HEK293T (cell line): ENCODE measurements at regions not wholly inside any gene's neighbourhood (a gene's known extent, or its start where the extent isn't known, plus 50 kb on each side); places are given as distances from the start of the nearest gene placed in this dataset.

Experiments
- CTCF ChIA-PET: fragments of 350-600 bp; formaldehyde crosslinking; extraction: SDS; loops from one replicate; lab custom pipeline; 2021; ENCODE audit warnings: antibody characterized with exemption, inconsistent platforms; lab: Yijun Ruan, JAX
- POLR2A ChIA-PET: fragments of 350-600 bp; formaldehyde crosslinking; extraction: SDS; loops from one replicate; lab custom pipeline; 2020; ENCODE audit warnings: antibody characterized with exemption, inconsistent platforms; lab: Yijun Ruan, JAX
- DNase-seq: peaks from one replicate; pipeline ENCODE4 v3.0.0; 2012; ENCODE audit warnings: mixed read lengths; ENCODE audit errors: extremely low spot score
- ARNT ChIP-seq: fragments of 450-650 bp; IDR thresholded peaks from 2 replicates; pipeline ENCODE4 v1.6.1; 2017; ENCODE audit warnings: mild to moderate bottlenecking
- BHLHE40 ChIP-seq: fragments of 450-650 bp; IDR thresholded peaks from 2 replicates; pipeline ENCODE4 v1.6.1; 2016; ENCODE audit warnings: mild to moderate bottlenecking, moderate library complexity, borderline replicate concordance
- CTBP1 ChIP-seq: fragments of 450-650 bp; IDR thresholded peaks from 2 replicates; pipeline ENCODE4 v1.6.1; 2016; ENCODE audit warnings: borderline replicate concordance
- ELF4 ChIP-seq: fragments of 450-650 bp; IDR thresholded peaks from 2 replicates; pipeline ENCODE4 v1.6.1; 2017; ENCODE audit warnings: antibody characterized with exemption
- FOXA1 ChIP-seq: fragments of 450-650 bp; IDR thresholded peaks from 2 replicates; pipeline ENCODE4 v1.6.1; 2016; ENCODE audit warnings: mild to moderate bottlenecking
- FOXK2 ChIP-seq: fragments of 450-650 bp; IDR thresholded peaks from 2 replicates; pipeline ENCODE4 v1.6.1; 2016; ENCODE audit warnings: mild to moderate bottlenecking
- FOXM1 ChIP-seq: fragments of 450-650 bp; IDR thresholded peaks from 2 replicates; pipeline ENCODE4 v1.6.1; 2017; ENCODE audit warnings: mild to moderate bottlenecking, borderline replicate concordance
- HDGF ChIP-seq: fragments of 450-650 bp; IDR thresholded peaks from 2 replicates; pipeline ENCODE4 v1.6.1; 2017; ENCODE audit warnings: antibody characterized with exemption, borderline replicate concordance
- L3MBTL2 ChIP-seq: fragments of 450-650 bp; conservative IDR thresholded peaks from 2 replicates; pipeline ENCODE4 v1.6.1; 2016; ENCODE audit warnings: mild to moderate bottlenecking
- LEF1 ChIP-seq: fragments of 450-650 bp; IDR thresholded peaks from 2 replicates; pipeline ENCODE4 v1.6.1; 2017; ENCODE audit warnings: mild to moderate bottlenecking, borderline replicate concordance
- NFRKB ChIP-seq: fragments of 450-650 bp; IDR thresholded peaks from 2 replicates; pipeline ENCODE4 v1.6.1; 2016; ENCODE audit warnings: mild to moderate bottlenecking, moderate library complexity
- PKNOX1 ChIP-seq: fragments of 450-650 bp; IDR thresholded peaks from 2 replicates; pipeline ENCODE4 v1.6.1; 2016
- SP1 ChIP-seq: fragments of 450-650 bp; IDR thresholded peaks from 2 replicates; pipeline ENCODE4 v1.6.1; 2017
- SUZ12 ChIP-seq: fragments of 450-650 bp; IDR thresholded peaks from 2 replicates; pipeline ENCODE4 v1.6.1; 2016; ENCODE audit warnings: mild to moderate bottlenecking
- ZNF384 ChIP-seq: fragments of 450-650 bp; IDR thresholded peaks from 2 replicates; pipeline ENCODE4 v1.6.1; 2016

- TF ChIP-seq HDGF = no peak
- TF ChIP-seq FOXK2 = no peak
- TF ChIP-seq ARNT = no peak
- no peak for TF ChIP-seq FOXA1
- no peak for TF ChIP-seq CTBP1
- no peak for TF ChIP-seq BHLHE40
- no peak for TF ChIP-seq LEF1
- no peak for TF ChIP-seq SP1
- no peak for DNase-seq
- CTCF ChIA-PET = no interaction called here
- POLR2A ChIA-PET = no interaction called here
Observed at GRCh38 chrX:145673841-145674240, 143.8 kb upstream of the SLITRK2 start.

- TF ChIP-seq FOXA1 = no peak
- TF ChIP-seq L3MBTL2 = no peak
- TF ChIP-seq ARNT = no peak
- no peak for TF ChIP-seq CTBP1
- CTCF ChIA-PET = no interaction called here
- no peak for DNase-seq
- POLR2A ChIA-PET = no interaction called here
Observed at GRCh38 chrX:145677109-145677817, 140.4 kb upstream of the SLITRK2 start.

GRCh38 chrX:145682518-145683298 lies 134.9 kb upstream of the SLITRK2 start:
- POLR2A ChIA-PET = no interaction called here
- no peak for DNase-seq
- no peak for TF ChIP-seq NFRKB
- no peak for TF ChIP-seq BHLHE40
- CTCF ChIA-PET = no interaction called here

- ChIA-PET POLR2A (no interaction called here), CTCF (no interaction called here)
Observed at GRCh38 chrX:145687146-145687545, 130.5 kb upstream of the SLITRK2 start.

GRCh38 chrX:145687707-145688106 lies 129.9 kb upstream of the SLITRK2 start:
- DNase-seq = no peak
- ChIA-PET CTCF (no interaction called here), POLR2A (no interaction called here)
- TF ChIP-seq FOXK2 (no peak), ZNF384 (no peak), FOXM1 (no peak), SUZ12 (no peak), NFRKB (no peak), BHLHE40 (no peak), L3MBTL2 (no peak), ARNT (no peak), ELF4 (no peak), SP1 (no peak), HDGF (no peak), PKNOX1 (no peak)

More at GRCh38 chrX:145687146-145687545, 130.5 kb upstream of the SLITRK2 start:
- no peak for DNase-seq
- no peak for TF ChIP-seq HDGF

GRCh38 chrX:145694048-145694447 lies 123.6 kb upstream of the SLITRK2 start:
- TF ChIP-seq PKNOX1 (no peak), CTBP1 (no peak), L3MBTL2 (no peak), LEF1 (no peak), ARNT (no peak), SP1 (no peak), FOXK2 (no peak)
- no peak for DNase-seq
- POLR2A ChIA-PET = no interaction called here
- CTCF ChIA-PET = no interaction called here

- no peak for TF ChIP-seq FOXA1
- no peak for TF ChIP-seq L3MBTL2
- no peak for TF ChIP-seq LEF1
- no peak for TF ChIP-seq BHLHE40
- no peak for TF ChIP-seq SUZ12
- no peak for TF ChIP-seq CTBP1
- ChIA-PET POLR2A (no interaction called here), CTCF (no interaction called here)
- no peak for DNase-seq
Observed at GRCh38 chrX:145715641-145716138, 101.9 kb upstream of the SLITRK2 start.

GRCh38 chrX:145716226-145716625 lies 101.4 kb upstream of the SLITRK2 start:
- ChIA-PET POLR2A (no interaction called here), CTCF (no interaction called here)
- TF ChIP-seq SUZ12 (no peak), FOXK2 (no peak), PKNOX1 (no peak), SP1 (no peak), HDGF (no peak), LEF1 (no peak), FOXA1 (no peak), ARNT (no peak), BHLHE40 (no peak)
- no peak for DNase-seq
